ENCODE measurements at regions not wholly inside any gene's neighbourhood (a gene's known extent, or its start where the extent isn't known, plus 50 kb on each side); places are given as distances from the start of the nearest gene placed in this dataset.

- DNase-seq (ENCODE audit: low read depth), result no peak
Observed at GRCh38 chr13:74000876-74001275, 133.3 kb downstream of the KLF12 start.

- DNase-seq (ENCODE audit: low read depth), result no peak
Observed at GRCh38 chr13:73998631-73999030, 135.6 kb downstream of the KLF12 start.

GRCh38 chr13:73997964-73998363 lies 136.2 kb downstream of the KLF12 start:
- DNase-seq (ENCODE audit: low read depth), result no peak

GRCh38 chr13:73996569-73996968 lies 137.6 kb downstream of the KLF12 start:
- no peak for DNase-seq (ENCODE audit: low read depth)

- no peak for DNase-seq (ENCODE audit: low read depth)
Observed at GRCh38 chr13:73995736-73996135, 138.5 kb downstream of the KLF12 start.

GRCh38 chr13:73993661-73994060 lies 140.5 kb downstream of the KLF12 start:
- DNase-seq (ENCODE audit: low read depth), result no peak

GRCh38 chr13:73991884-73992283 lies 142.3 kb downstream of the KLF12 start:
- no peak for DNase-seq (ENCODE audit: low read depth)

- no peak for DNase-seq (ENCODE audit: low read depth)
Observed at GRCh38 chr13:73991384-73991783, 142.8 kb downstream of the KLF12 start.

GRCh38 chr13:73989244-73989843 lies 144.9 kb downstream of the KLF12 start:
- no peak for DNase-seq (ENCODE audit: low read depth)

GRCh38 chr13:73988461-73988860 lies 145.7 kb downstream of the KLF12 start:
- no peak for DNase-seq (ENCODE audit: low read depth)

GRCh38 chr13:73987618-73988017 lies 146.6 kb downstream of the KLF12 start:
- no peak for DNase-seq (ENCODE audit: low read depth)

GRCh38 chr13:73985783-73986182 lies 148.4 kb downstream of the KLF12 start:
- DNase-seq (ENCODE audit: low read depth), result no peak

GRCh38 chr13:73984949-73985691 lies 149.1 kb downstream of the KLF12 start:
- DNase-seq (ENCODE audit: low read depth), result no peak

- DNase-seq (ENCODE audit: low read depth), result no peak
Observed at GRCh38 chr13:73984201-73984600, 150.0 kb downstream of the KLF12 start.

- DNase-seq (ENCODE audit: low read depth), result no peak
Observed at GRCh38 chr13:73983109-73983508, 151.1 kb downstream of the KLF12 start.

- no peak for DNase-seq (ENCODE audit: low read depth)
Observed at GRCh38 chr13:73981595-73981994, 152.6 kb downstream of the KLF12 start.

GRCh38 chr13:73975767-73976166 lies 158.4 kb downstream of the KLF12 start:
- DNase-seq (ENCODE audit: low read depth), result no peak

- DNase-seq (ENCODE audit: low read depth), result no peak
Observed at GRCh38 chr13:73974051-73974450, 160.2 kb downstream of the KLF12 start.

- no peak for DNase-seq (ENCODE audit: low read depth)
Observed at GRCh38 chr13:73973156-73973555, 161.0 kb downstream of the KLF12 start.

GRCh38 chr13:73972545-73972944 lies 161.7 kb downstream of the KLF12 start:
- no peak for DNase-seq (ENCODE audit: low read depth)

GRCh38 chr13:73971481-73971880 lies 162.7 kb downstream of the KLF12 start:
- DNase-seq (ENCODE audit: low read depth), result no peak

- DNase-seq (ENCODE audit: low read depth), result no peak
Observed at GRCh38 chr13:73970421-73971055, 163.7 kb downstream of the KLF12 start.

Data from RPMI7951 (cell line).